Hindlimb muscle (tissue), 1 donor: ENCODE measurements at regions not wholly inside any gene's neighbourhood (a gene's known extent, or its start where the extent isn't known, plus 50 kb on each side); places are given as distances from the start of the nearest gene placed in this dataset.
"Not testable (repeated sequence)": the region's sequence is repeated elsewhere in the genome, so short reads cannot be mapped to it uniquely, and the experiment has no call there.

Experiments used
- DNase-seq: peaks from one replicate; pipeline ENCODE4 v3.0.0-alpha.2; 2013

- no peak for DNase-seq
Observed at GRCh38 chr19:27860309-27860934, 1352.5 kb downstream of the UQCRFS1 start.

- DNase-seq = no peak
Observed at GRCh38 chr19:27859689-27860088, 1353.3 kb downstream of the UQCRFS1 start.

- no peak for DNase-seq
Observed at GRCh38 chr19:27858981-27859581, 1353.9 kb downstream of the UQCRFS1 start.

DNA sequence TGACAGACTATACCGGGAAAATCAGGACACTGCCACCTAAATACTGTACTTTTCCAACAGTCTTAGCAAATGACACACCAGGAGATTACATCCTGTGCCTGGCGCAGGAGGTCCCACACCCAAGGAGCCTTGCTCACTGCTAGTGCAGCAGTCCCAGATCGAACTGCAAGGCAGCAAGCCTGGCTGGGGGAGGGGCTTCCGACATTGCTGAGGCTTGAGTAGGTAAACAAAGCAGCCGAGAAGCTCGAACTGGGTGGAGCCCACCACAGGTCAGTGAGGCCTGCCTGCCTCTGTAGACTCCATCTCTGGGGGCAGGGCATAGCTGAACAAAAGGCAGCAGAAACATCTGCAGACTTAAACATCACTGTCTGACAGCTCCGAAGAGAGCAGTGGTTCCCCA is 1360.0 kb downstream of the UQCRFS1 start:
- not testable (repeated sequence) for DNase-seq

DNA sequence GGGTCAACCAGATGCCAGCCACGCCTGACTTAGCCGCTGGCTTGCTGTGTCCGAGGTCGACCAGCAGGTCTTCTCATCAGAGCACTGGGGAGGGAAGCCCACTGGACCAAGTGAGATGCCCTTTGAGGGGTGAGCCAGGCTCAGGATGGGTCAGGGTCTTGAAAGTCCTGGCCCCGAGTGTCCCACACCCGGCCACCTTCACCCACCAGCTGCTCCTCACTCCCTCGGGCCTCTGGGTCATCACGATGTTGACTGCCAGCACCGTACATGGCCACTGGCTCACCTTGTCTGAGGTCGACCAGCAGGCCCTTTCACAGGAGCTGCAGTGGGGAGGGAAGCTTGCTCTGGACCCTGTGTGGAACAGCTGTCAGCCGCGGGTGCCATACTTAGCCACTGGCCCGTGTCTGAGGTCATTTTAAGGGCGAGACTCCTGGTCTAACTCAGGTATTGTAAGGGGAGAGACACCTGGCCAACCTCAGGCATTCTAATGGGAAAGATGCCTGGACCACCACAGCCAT is 1361.3 kb downstream of the UQCRFS1 start:
- no peak for DNase-seq

- DNase-seq = no peak
Observed at GRCh38 chr19:27851002-27851481, 1361.9 kb downstream of the UQCRFS1 start.

- no peak for DNase-seq
Observed at GRCh38 chr19:27846944-27847343, 1366.0 kb downstream of the UQCRFS1 start.

GRCh38 chr19:27844261-27844660 is 1368.7 kb downstream of the UQCRFS1 start:
- no peak for DNase-seq

DNA sequence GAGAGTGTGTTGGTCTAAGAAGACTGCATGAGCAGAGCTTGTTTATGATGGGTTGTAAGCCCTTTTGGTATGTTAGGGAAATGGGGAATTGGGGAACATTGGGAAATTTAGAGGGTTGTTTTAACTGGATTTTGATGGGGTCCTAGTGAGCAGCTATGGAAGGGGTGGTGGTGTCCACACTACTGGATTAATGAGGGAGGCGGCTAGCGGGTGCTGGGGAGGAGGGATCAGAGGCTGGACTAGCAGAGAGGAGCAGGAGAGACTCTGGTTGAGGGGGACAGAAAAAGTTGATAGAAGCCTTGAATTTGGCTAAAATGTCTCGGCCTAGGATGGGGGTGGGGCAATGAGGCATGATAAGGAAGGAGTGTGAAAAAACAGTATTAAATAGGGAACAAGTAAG is 1369.1 kb downstream of the UQCRFS1 start:
- DNase-seq = no peak

DNA sequence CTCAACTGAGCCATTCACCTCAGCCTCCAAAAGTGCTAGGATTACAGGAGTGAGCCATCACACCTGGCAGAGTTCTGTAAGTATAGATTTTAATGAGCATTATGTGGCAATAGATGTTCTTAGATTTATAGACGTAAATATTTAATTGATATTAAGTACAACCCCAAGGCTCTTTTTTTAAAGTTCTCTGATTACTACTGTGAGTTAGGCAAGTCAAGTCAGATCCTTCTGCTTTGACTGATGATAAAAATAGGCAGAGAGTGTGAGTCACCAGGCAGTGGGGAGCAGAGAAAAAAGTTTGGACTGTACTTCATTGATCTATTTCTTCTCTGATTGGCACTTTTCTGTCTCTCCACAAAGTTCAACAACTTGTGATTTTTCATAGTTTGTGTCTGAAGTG is 1379.9 kb downstream of the UQCRFS1 start:
- DNase-seq = no peak

- no peak for DNase-seq
Observed at GRCh38 chr19:27828829-27829228, 1384.1 kb downstream of the UQCRFS1 start.

GRCh38 chr19:27824108-27824507 is 1388.8 kb downstream of the UQCRFS1 start:
- DNase-seq = no peak

DNA sequence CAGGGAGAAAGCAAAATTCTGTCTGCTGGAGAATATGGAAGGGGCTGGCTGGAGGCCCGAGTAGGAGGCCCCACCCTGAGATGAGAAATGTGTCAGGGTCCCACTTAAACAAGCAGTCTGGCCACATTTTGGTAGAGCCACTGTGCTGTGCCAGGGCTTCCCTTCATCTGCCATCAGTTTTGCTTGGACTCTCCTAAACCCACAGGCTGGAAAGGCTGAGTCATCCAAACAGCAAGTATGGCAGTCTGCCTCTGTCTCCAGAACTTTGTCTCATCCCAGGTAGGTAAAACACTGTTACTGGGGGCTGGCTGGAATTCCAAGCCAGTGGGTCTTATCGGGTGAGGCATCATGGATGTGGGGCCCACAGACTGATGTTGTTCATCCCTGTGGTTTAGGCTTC is 1390.6 kb downstream of the UQCRFS1 start:
- no peak for DNase-seq

DNA sequence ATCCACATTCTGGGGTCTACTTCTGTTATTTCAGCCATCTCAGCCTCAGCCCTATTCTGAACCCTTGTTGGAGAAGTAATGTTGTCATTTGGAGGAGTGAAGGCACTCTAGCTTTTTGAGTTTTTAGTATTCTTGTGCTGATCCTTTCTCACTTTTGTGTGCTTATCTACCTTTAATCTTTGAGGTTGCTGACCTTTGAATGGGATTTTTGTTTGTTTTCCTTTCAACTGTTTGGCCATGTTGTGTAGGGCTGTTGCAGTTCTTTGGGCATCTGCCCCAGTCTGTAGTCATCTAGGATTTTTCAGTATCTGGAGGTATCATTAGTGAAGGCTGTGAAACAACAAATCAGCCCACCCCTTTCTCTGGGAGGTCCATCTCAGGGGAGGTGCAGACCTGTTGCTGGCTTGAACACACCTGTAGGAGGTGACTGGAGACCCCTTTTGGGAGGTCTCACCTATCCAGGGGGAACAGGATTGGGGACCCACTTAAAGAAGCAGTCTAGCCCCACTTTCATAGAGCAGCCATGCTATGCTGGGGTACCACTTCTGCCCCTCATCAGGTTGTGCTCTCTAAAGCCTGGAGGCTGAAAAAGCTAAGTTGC is 1391.4 kb downstream of the UQCRFS1 start:
- no peak for DNase-seq

GRCh38 chr19:27815985-27816384 is 1397.0 kb downstream of the UQCRFS1 start:
- no peak for DNase-seq

DNA sequence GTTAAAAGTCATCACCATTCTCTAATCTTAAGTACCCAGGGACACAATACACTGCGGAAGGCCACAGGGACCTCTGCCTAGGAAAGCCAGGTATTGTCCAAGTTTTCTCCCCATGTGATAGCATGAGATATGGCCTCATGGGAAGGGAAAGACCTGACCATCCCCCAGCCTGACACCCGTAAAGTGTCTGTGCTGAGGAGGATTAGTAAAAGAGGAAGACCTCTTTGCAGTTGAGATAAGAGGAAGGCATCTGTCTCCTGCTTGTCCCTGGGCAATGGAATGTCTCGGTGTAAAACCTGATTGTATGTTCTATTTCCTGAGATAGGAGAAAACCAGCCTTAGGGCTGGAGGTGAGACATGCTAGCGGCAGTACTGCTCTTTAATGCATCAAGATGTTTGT is 1398.1 kb downstream of the UQCRFS1 start:
- DNase-seq = not testable (repeated sequence)

DNA sequence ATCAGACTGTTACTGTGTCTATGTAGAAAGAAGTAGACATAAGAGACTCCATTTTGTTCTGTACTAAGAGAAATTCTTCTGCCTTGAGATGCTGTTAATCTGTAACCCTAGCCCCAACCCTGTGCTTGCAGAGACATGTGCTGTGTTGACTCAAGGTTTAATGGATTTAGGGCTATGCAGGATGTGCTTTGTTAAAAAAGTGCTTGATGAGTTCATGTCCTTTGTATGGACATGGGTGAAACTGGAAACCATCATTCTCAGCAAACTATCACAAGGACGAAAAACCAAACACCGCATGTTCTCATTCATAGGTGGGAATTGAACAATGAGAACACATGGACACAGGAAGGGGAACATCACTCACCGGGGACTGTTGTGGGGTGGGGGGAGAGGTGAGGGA is 1398.7 kb downstream of the UQCRFS1 start:
- DNase-seq = not testable (repeated sequence)

DNA sequence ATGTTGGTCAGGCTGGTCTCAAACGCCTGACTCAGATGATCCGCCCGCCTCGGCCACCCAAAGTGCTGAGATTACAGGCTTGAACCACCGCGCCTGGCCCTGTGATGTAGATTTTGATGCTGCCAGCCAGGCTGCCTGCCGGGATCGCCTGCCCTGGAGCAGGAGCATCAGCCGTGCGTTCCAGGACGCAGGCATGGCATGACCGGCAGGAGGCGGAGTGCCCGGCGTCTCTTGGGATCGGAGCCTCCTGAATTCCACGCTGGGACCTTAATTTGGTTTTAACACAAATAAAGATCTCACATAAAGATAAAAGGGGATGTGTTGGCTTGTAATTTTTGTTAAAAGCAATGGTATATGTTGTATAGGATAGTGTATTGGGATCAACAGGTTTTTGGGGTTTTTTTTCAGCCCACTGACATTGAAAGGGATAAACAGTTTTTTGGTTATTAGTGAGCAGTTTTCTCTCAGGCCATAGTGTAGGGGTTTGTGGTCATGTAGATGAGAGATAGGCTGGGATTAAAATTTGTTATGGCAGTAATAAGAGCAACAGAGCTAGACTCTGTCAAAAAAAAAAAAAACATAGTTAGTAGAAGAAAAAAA is 1406.4 kb downstream of the UQCRFS1 start:
- DNase-seq = no peak

DNA sequence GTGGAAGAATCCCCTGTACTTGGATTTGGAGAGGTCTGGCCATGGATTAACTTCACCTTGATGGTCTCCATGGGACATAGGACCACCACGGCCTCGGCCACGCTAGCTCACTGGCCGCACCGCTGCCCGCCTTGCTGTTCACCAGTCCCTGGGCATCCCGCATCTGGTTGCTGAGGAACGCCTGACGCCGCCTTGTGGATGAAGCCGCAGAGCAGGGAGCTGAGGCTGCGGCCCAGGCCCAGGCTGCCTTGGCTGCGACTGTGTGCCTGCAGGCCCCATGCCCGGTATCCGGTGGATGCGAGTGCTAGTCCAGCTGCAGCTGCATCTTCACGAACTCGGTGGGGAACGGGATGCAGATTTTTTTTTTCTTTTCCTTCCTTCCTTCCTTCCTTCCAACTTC is 1407.1 kb downstream of the UQCRFS1 start:
- DNase-seq = no peak

- not testable (repeated sequence) for DNase-seq
Observed at GRCh38 chr19:27802293-27802692, 1410.7 kb downstream of the UQCRFS1 start.

- no peak for DNase-seq
Observed at GRCh38 chr19:27796540-27796939, 1416.4 kb downstream of the UQCRFS1 start.

DNA sequence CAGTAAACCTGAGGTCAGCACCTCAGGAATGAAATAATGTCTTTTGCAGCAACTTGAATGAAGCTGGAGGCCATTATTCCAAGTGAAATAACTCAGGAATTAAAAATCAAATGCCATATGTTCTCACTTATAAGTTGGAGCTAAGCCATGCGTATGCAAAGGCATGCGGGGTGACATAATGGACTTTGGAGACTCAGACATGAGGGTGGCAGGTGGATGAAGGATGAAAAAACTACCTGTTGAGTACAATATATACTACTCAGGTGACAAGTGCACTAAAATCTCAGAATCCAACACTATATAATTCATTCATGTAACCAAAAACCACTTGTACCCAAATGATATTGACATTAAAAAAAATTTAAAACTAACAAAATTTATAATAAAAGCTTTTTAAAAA is 1416.9 kb downstream of the UQCRFS1 start:
- DNase-seq = no peak

- no peak for DNase-seq
Observed at GRCh38 chr19:27795369-27795768, 1417.6 kb downstream of the UQCRFS1 start.
